ENCODE measurements at regions not wholly inside any gene's neighbourhood (a gene's known extent, or its start where the extent isn't known, plus 50 kb on each side); places are given as distances from the start of the nearest gene placed in this dataset.

DNA sequence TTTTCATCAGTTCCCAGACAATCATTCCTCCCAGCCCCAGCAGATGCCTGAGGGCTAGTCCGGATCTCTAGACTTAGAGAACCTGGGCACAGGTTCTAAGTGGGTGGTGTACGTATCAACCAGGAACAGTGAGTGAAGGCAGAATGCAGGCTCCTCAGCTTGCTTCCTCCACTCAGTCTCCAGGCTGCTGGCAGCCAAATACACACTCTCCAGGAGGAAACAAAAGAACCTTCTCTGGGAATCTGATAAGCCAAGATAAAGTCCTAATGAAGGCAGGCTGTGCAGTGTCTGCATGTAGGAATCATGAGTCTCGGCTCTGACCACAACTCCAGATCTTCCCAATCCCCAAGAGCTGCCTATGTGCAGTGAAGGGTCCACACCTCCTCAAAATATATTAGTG lies 245.7 kb downstream of the SP3 start:
- TF ChIP-seq CTCF (IDR thresholded peaks at IDR 0.05; ENCODE audit: insufficient read depth, low read length), result no peak
- TF ChIP-seq GABPA (IDR thresholded peaks at IDR 0.05; ENCODE audit: low read depth), result no peak
- no peak for TF ChIP-seq POLR2AphosphoS5 (IDR thresholded peaks at IDR 0.05; ENCODE audit: low read depth)
